Keratinocyte (primary cell): ENCODE measurements at regions not wholly inside any gene's neighbourhood (a gene's known extent, or its start where the extent isn't known, plus 50 kb on each side); places are given as distances from the start of the nearest gene placed in this dataset.

ENCODE experiments used
- DNase-seq: peaks from one replicate; pipeline ENCODE4 v3.0.0-alpha.2; 2011; ENCODE audit warnings: low read depth, missing footprints, low spot score
- FAIRE-seq: peaks from 2 replicates; lab custom pipeline; 2011; peaks lifted over from hg19 to GRCh38; lab: Jason Lieb, UNC
- H2AFZ ChIP-seq: 2 replicates; pipeline ENCODE4 v1.6.0; 2012; ENCODE audit warnings: low read length, control low read depth, inconsistent platforms; ENCODE audit not compliant: control insufficient read depth
- H3K27ac ChIP-seq: 2 replicates; pipeline ENCODE4 v1.5.1; 2011; ENCODE audit warnings: low read length; ENCODE audit not compliant: control insufficient read depth, insufficient read depth
- H3K27me3 ChIP-seq: 3 replicates; pipeline ENCODE4 v1.6.0; 2011; ENCODE audit warnings: low read length; ENCODE audit not compliant: control insufficient read depth, insufficient read depth; ENCODE audit errors: extremely low read depth
- H3K36me3 ChIP-seq, 2 experiments: 2 replicates in 1 of 2; 3 replicates in 1 of 2; pipeline ENCODE4 v1.5.1; 2011; ENCODE audit warnings: low read length in 2 of 2, mild to moderate bottlenecking in 1 of 2; ENCODE audit not compliant: control insufficient read depth in 2 of 2, insufficient read depth in 2 of 2; ENCODE audit errors: extremely low read depth in 1 of 2
- H3K4me1 ChIP-seq: 3 replicates; pipeline ENCODE4 v1.5.1; 2011; ENCODE audit warnings: low read length; ENCODE audit not compliant: control insufficient read depth, insufficient read depth; ENCODE audit errors: extremely low read depth
- H3K4me2 ChIP-seq: 3 replicates; pipeline ENCODE4 v1.6.0; 2011; ENCODE audit warnings: low read depth, low read length; ENCODE audit not compliant: control insufficient read depth, insufficient read depth; ENCODE audit errors: extremely low read depth
- H3K4me3 ChIP-seq, 3 experiments: fragments of 200-600 bp in 1 of 3; sonication (generic) in 1 of 3; 2 replicates in 2 of 3; 3 replicates in 1 of 3; pipeline ENCODE4 v1.5.1; 2011 to 2016; ENCODE audit warnings: low read length in 3 of 3, mild to moderate bottlenecking in 3 of 3, control low read depth in 2 of 3, inconsistent platforms in 1 of 3, low read depth in 1 of 3, mixed read lengths in 1 of 3, mixed run types in 1 of 3, moderate library complexity in 1 of 3; ENCODE audit not compliant: control insufficient read depth in 2 of 3, insufficient read depth in 2 of 3; ENCODE audit errors: extremely low read depth in 1 of 3
- H3K79me2 ChIP-seq: 2 replicates; pipeline ENCODE4 v1.6.0; 2012; ENCODE audit warnings: low read length; ENCODE audit not compliant: control insufficient read depth, insufficient read depth
- H3K9ac ChIP-seq: 3 replicates; pipeline ENCODE4 v1.6.0; 2011; ENCODE audit warnings: low read length; ENCODE audit not compliant: control insufficient read depth, insufficient read depth; ENCODE audit errors: extremely low read depth
- H3K9me1 ChIP-seq: 3 replicates; pipeline ENCODE4 v1.6.0; 2011; ENCODE audit warnings: low read length; ENCODE audit not compliant: control insufficient read depth, insufficient read depth; ENCODE audit errors: extremely low read depth
- H3K9me3 ChIP-seq: 2 replicates; pipeline ENCODE4 v1.5.1; 2012; ENCODE audit warnings: low read depth, low read length; ENCODE audit not compliant: control insufficient read depth
- H4K20me1 ChIP-seq: 3 replicates; pipeline ENCODE4 v1.6.0; 2011; ENCODE audit warnings: low read length; ENCODE audit not compliant: control insufficient read depth, insufficient read depth; ENCODE audit errors: extremely low read depth
- EZH2 ChIP-seq: IDR thresholded peaks from one replicate; pipeline ENCODE4 v1.6.1; 2012; ENCODE audit warnings: inconsistent platforms, mild to moderate bottlenecking, low read length, moderate library complexity
- dilution Hi-C: fragments of 300-500 bp; cut with MboI; formaldehyde crosslinking; loops from one replicate; pipeline ENCODE4 v1.7.0; 2020; ENCODE audit warnings: low sequenced_read_pairs; ENCODE audit not compliant: extremely low pct_ligation_motif_present
- TF ChIP-seq, protein P1 (sequence below), 3 experiments: IDR thresholded peaks in 1 of 3; conservative IDR thresholded peaks in 1 of 3; optimal IDR thresholded peaks in 1 of 3; 2 replicates in 2 of 3; 3 replicates in 1 of 3; pipeline versions ENCODE3 to v1.5.1; 2011; ENCODE audit warnings: low read length in 3 of 3, mild to moderate bottlenecking in 3 of 3, moderate library complexity in 2 of 3, control low read depth in 1 of 3, inconsistent platforms in 1 of 3; ENCODE audit not compliant: insufficient read depth in 2 of 3; ENCODE audit errors: extremely low read depth in 1 of 3

DNA sequence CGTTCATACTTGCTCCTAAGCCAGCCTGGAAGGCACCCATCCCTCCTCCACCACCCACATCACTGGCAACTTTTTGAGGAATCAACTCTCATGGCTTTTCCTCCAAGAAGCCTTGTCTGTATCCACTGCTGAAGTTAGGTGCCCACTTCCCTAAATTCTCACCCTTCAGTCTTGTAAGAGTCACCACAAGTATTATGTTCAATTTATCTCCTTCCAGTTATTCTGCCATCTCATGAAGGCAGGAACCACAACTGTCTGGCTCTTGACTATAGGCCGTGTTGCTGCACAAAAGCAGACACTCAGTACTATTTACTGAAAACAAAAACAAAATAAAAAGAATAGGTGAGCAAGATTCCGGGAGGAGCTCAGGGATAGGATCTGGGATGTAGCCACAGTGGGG lies 234.8 kb downstream of the CYRIA start:
- FAIRE-seq = no peak
- H3K4me2 ChIP-seq = no peak overlapping the region
- no peak overlapping the region for H3K27ac ChIP-seq
- H3K4me3 ChIP-seq = no peak overlapping the region
- H3K9ac ChIP-seq = no peak overlapping the region
- no peaks in the 10 kb centered on the region for H3K79me2 ChIP-seq
- no peak overlapping the region for H2AFZ ChIP-seq
- H3K9me3 ChIP-seq = no peaks in the 10 kb centered on the region
- TF ChIP-seq, protein P1, sequence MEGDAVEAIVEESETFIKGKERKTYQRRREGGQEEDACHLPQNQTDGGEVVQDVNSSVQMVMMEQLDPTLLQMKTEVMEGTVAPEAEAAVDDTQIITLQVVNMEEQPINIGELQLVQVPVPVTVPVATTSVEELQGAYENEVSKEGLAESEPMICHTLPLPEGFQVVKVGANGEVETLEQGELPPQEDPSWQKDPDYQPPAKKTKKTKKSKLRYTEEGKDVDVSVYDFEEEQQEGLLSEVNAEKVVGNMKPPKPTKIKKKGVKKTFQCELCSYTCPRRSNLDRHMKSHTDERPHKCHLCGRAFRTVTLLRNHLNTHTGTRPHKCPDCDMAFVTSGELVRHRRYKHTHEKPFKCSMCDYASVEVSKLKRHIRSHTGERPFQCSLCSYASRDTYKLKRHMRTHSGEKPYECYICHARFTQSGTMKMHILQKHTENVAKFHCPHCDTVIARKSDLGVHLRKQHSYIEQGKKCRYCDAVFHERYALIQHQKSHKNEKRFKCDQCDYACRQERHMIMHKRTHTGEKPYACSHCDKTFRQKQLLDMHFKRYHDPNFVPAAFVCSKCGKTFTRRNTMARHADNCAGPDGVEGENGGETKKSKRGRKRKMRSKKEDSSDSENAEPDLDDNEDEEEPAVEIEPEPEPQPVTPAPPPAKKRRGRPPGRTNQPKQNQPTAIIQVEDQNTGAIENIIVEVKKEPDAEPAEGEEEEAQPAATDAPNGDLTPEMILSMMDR (optimal IDR thresholded peaks at IDR 0.05 in 1 of 3, IDR thresholded peaks at IDR 0.05 in 1 of 3, conservative IDR thresholded peaks at IDR 0.05 in 1 of 3; ENCODE audit: extremely low read depth in 1 of 3, insufficient read depth in 2 of 3, low read length in 3 of 3) = no peak
- no peak for TF ChIP-seq EZH2
- H4K20me1 ChIP-seq = no peaks in the 10 kb centered on the region
- no peak for DNase-seq
- no peaks in the 10 kb centered on the region for H3K36me3 ChIP-seq
- no peaks in the 10 kb centered on the region for H3K4me1 ChIP-seq
- no peaks in the 10 kb centered on the region for H3K27me3 ChIP-seq
- dilution Hi-C loops = no loop called here
- H3K9me1 ChIP-seq = no peaks in the 10 kb centered on the region

DNA sequence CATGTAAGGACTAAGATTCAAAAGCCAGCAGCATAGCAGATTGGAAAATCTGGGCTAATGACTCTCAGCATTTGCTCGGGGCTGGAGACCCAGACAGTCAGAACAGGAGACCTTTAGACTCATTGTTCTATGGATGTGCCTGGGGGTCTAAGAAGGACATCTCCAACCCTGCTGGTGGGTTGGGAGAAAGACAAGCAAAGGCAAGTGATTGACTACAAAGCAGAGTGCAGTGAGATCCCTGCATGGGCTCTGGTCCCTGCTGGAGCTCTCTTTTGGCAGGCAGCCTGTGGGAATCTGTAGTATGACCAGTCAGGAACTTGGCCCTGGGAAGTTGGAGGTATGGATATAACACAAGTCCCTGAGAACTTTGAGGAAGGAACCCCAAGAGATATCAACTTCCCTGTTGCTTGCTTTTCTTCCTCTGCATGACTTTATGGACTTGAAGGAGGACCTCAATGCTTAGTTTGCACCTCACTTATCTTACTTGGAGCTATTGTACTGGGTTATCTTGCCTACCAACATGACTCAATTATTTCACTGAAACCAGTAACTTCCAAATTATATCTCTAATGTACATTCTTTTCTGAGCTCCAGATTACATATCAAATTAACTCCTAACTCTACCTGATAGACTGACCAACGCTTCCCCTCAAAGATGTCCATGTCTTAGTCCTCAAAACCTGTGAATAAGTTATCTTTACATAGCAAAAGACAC lies 236.0 kb downstream of the CYRIA start:
- Histone ChIP-seq H3K27ac (no peak overlapping the region), H3K27me3 (no peaks in the 10 kb centered on the region), H3K9me1 (no peaks in the 10 kb centered on the region), H3K9me3 (no peaks in the 10 kb centered on the region), H4K20me1 (no peaks in the 10 kb centered on the region), H3K36me3 (no peaks in the 10 kb centered on the region), H2AFZ (no peak overlapping the region), H3K4me3 (no peak overlapping the region), H3K79me2 (no peaks in the 10 kb centered on the region), H3K4me2 (no peak overlapping the region), H3K4me1 (no peaks in the 10 kb centered on the region), H3K9ac (no peak overlapping the region)
- dilution Hi-C loops = no loop called here
- DNase-seq (no peak), FAIRE-seq (no peak)
- TF ChIP-seq, protein P1 (optimal IDR thresholded peaks at IDR 0.05 in 1 of 3, IDR thresholded peaks at IDR 0.05 in 1 of 3, conservative IDR thresholded peaks at IDR 0.05 in 1 of 3; ENCODE audit: extremely low read depth in 1 of 3, insufficient read depth in 2 of 3, low read length in 3 of 3) = no peak
- TF ChIP-seq EZH2 = no peak
